C4-2B (cell line): ENCODE measurements at regions not wholly inside any gene's neighbourhood (a gene's known extent, or its start where the extent isn't known, plus 50 kb on each side); places are given as distances from the start of the nearest gene placed in this dataset.

Source experiments
- H3K27ac ChIP-seq: fragments of 450-650 bp; 2 replicates; pipeline ENCODE4 v1.5.1; 2017
- CTCF ChIP-seq: fragments of 450-650 bp; conservative IDR thresholded peaks from 2 replicates; pipeline ENCODE4 v1.5.1; 2017; ENCODE audit warnings: mild to moderate bottlenecking
- ZFX ChIP-seq: fragments of 450-650 bp; IDR thresholded peaks from 2 replicates; pipeline ENCODE4 v1.6.1; 2017

- no peak overlapping the region for H3K27ac ChIP-seq
- no peak for TF ChIP-seq CTCF
- no peak for TF ChIP-seq ZFX
Observed at GRCh38 chr6:97427648-97428047, 144.6 kb upstream of the MMS22L start.

GRCh38 chr6:97437087-97437486 is 154.1 kb upstream of the MMS22L start:
- TF ChIP-seq CTCF, result peak; percentile 89
- TF ChIP-seq ZFX, result no peak
- H3K27ac ChIP-seq, result no peak overlapping the region

GRCh38 chr6:97438011-97438671 is 155.1 kb upstream of the MMS22L start:
- no peak overlapping the region for H3K27ac ChIP-seq
- no peak for TF ChIP-seq CTCF
- no peak for TF ChIP-seq ZFX

GRCh38 chr6:97440590-97441176 is 157.7 kb upstream of the MMS22L start:
- TF ChIP-seq CTCF (peak; percentile 78), ZFX (no peak)
- no peak overlapping the region for H3K27ac ChIP-seq

GRCh38 chr6:97443408-97444080 is 160.5 kb upstream of the MMS22L start:
- TF ChIP-seq CTCF (no peak), ZFX (no peak)
- no peak overlapping the region for H3K27ac ChIP-seq

- TF ChIP-seq ZFX, result no peak
- TF ChIP-seq CTCF, result no peak
- H3K27ac ChIP-seq, result no peak overlapping the region
Observed at GRCh38 chr6:97445407-97445806, 162.4 kb upstream of the MMS22L start.

- no peak for TF ChIP-seq CTCF
- TF ChIP-seq ZFX, result no peak
Observed at GRCh38 chr6:97449444-97449966, 166.5 kb upstream of the MMS22L start.

More at GRCh38 chr6:97449444-97449966, 166.5 kb upstream of the MMS22L start:
- no peak overlapping the region for H3K27ac ChIP-seq
